GM12878 (cell line): ENCODE measurements at regions not wholly inside any gene's neighbourhood (a gene's known extent, or its start where the extent isn't known, plus 50 kb on each side); places are given as distances from the start of the nearest gene placed in this dataset.

Experiments
- CTCF ChIP-seq, 3 experiments: IDR thresholded peaks in 2 of 3; conservative IDR thresholded peaks in 1 of 3; 2 replicates each; pipeline ENCODE4 v1.5.1; 2011; ENCODE audit warnings: low read depth in 3 of 3, low read length in 3 of 3, mild to moderate bottlenecking in 3 of 3, control low read depth in 2 of 3, moderate library complexity in 2 of 3, inconsistent platforms in 1 of 3, mixed read lengths in 1 of 3; ENCODE audit not compliant: control insufficient read depth in 2 of 3, insufficient read depth in 1 of 3; ENCODE audit errors: extremely low read depth in 1 of 3
- EZH2 ChIP-seq: IDR thresholded peaks from 2 replicates; pipeline ENCODE4 v1.6.1; 2012; ENCODE audit warnings: low read depth, mild to moderate bottlenecking, control low read depth, inconsistent platforms, low read length, borderline replicate concordance; ENCODE audit not compliant: control insufficient read depth
- RAD21 ChIP-seq: IDR thresholded peaks from 2 replicates; pipeline ENCODE4 v1.6.1; 2011; ENCODE audit warnings: mild to moderate bottlenecking, low read depth, low read length, moderate library complexity; ENCODE audit not compliant: insufficient read depth
- SUZ12 ChIP-seq: fragments of 200-600 bp; sonication (generic); IDR thresholded peaks from one replicate; pipeline ENCODE4 v1.6.1; 2018; ENCODE audit warnings: antibody characterized with exemption, mild to moderate bottlenecking; ENCODE audit not compliant: unreplicated experiment
- TARDBP ChIP-seq: IDR thresholded peaks from 2 replicates; pipeline ENCODE4 v1.6.1; 2016; ENCODE audit warnings: borderline replicate concordance
- ZBTB40 ChIP-seq: fragments of 450-650 bp; IDR thresholded peaks from 2 replicates; pipeline ENCODE4 v1.6.1; 2016; ENCODE audit warnings: mild to moderate bottlenecking, moderate library complexity, borderline replicate concordance
- ZNF384 ChIP-seq: IDR thresholded peaks from 2 replicates; pipeline ENCODE4 v1.6.1; 2012; ENCODE audit warnings: low read depth, mild to moderate bottlenecking, low read length, improper control_type of control experiment, borderline replicate concordance

- TF ChIP-seq CTCF (IDR thresholded peaks at IDR 0.05 in 2 of 3, conservative IDR thresholded peaks at IDR 0.05 in 1 of 3; ENCODE audit: control insufficient read depth in 2 of 3, extremely low read depth in 1 of 3, insufficient read depth in 1 of 3, low read depth in 3 of 3, low read length in 3 of 3) (no peak), ZBTB40 (no peak), EZH2 (no peak), TARDBP (no peak), RAD21 (no peak), ZNF384 (no peak), SUZ12 (no peak)
Observed at GRCh38 chr2:48113767-48114166, 200.7 kb upstream of the FOXN2 start.
